ENCODE measurements at regions not wholly inside any gene's neighbourhood (a gene's known extent, or its start where the extent isn't known, plus 50 kb on each side); places are given as distances from the start of the nearest gene placed in this dataset.

GRCh38 chr2:76668279-76668678 lies 853.9 kb downstream of the LRRTM4 start:
- TF ChIP-seq CTCF (IDR thresholded peaks at IDR 0.05; ENCODE audit: extremely low read depth in 1 of 2, insufficient read depth in 1 of 2, low read depth in 1 of 2, low read length in 2 of 2), result no peak
- no peak for TF ChIP-seq POLR2AphosphoS5 (IDR thresholded peaks at IDR 0.05; ENCODE audit: insufficient read depth, low read depth, low read length)

Data from endothelial cell of umbilical vein (primary cell).